ENCODE measurements at regions not wholly inside any gene's neighbourhood (a gene's known extent, or its start where the extent isn't known, plus 50 kb on each side); places are given as distances from the start of the nearest gene placed in this dataset.

GRCh38 chr6:156126535-156126934, 650.6 kb upstream of the ARID1B start:
- TF ChIP-seq POLR2AphosphoS5 (IDR thresholded peaks at IDR 0.05) (no peak), CTCF (IDR thresholded peaks at IDR 0.05) (no peak)

Data from prostate gland (tissue), 2 donors.